Neural crest cell (in vitro differentiated cells): ENCODE measurements at regions not wholly inside any gene's neighbourhood (a gene's known extent, or its start where the extent isn't known, plus 50 kb on each side); places are given as distances from the start of the nearest gene placed in this dataset.
"Not testable (repeated sequence)": the region's sequence is repeated elsewhere in the genome, so short reads cannot be mapped to it uniquely, and the experiment has no call there.

Experiments
- DNase-seq: peaks from one replicate; pipeline ENCODE4 v3.0.0; 2021; ENCODE audit warnings: low read depth, mixed read lengths, low spot score
- H3K27ac Mint-ChIP-seq: one replicate; pipeline ENCODE4 v1.8.0; 2021; ENCODE audit warnings: mild to moderate bottlenecking, mixed read lengths; ENCODE audit not compliant: unreplicated experiment
- H3K27me3 Mint-ChIP-seq: 2 replicates; pipeline ENCODE4 v1.8.0; 2021; ENCODE audit warnings: low read depth, mild to moderate bottlenecking, mixed read lengths
- H3K36me3 Mint-ChIP-seq: 2 replicates; pipeline ENCODE4 v1.8.0; 2021; ENCODE audit warnings: low read depth, mild to moderate bottlenecking, mixed read lengths
- H3K4me1 Mint-ChIP-seq: 2 replicates; pipeline ENCODE4 v1.8.0; 2021; ENCODE audit warnings: mixed read lengths
- H3K4me3 Mint-ChIP-seq: one replicate; pipeline ENCODE4 v1.8.0; 2021; ENCODE audit warnings: mild to moderate bottlenecking, mixed read lengths
- H3K9me3 Mint-ChIP-seq: 2 replicates; pipeline ENCODE4 v1.8.0; 2021; ENCODE audit warnings: mixed read lengths
- CTCF ChIP-seq: fragments of 200-600 bp; sonication (generic); conservative IDR thresholded peaks from 2 replicates; pipeline ENCODE4 v1.5.0; 2021; ENCODE audit warnings: antibody characterized with exemption, mild to moderate bottlenecking

GRCh38 chr12:73973486-73973885 lies 564.1 kb upstream of the ATXN7L3B start:
- H3K27me3 Mint-ChIP-seq, result no peaks in the 10 kb centered on the region
- H3K4me1 Mint-ChIP-seq, result peaks cover 13% of the 10 kb centered on the region
- H3K9me3 Mint-ChIP-seq, result peaks cover 7% of the 10 kb centered on the region
- H3K36me3 Mint-ChIP-seq, result no peaks in the 10 kb centered on the region
- no peak overlapping the region for H3K27ac Mint-ChIP-seq
- no peak for DNase-seq
- no peak for TF ChIP-seq CTCF
- no peak overlapping the region for H3K4me3 Mint-ChIP-seq

GRCh38 chr12:73984552-73984951 lies 553.1 kb upstream of the ATXN7L3B start:
- no peaks in the 10 kb centered on the region for H3K9me3 Mint-ChIP-seq
- no peak overlapping the region for H3K27ac Mint-ChIP-seq
- H3K4me3 Mint-ChIP-seq, result no peak overlapping the region
- no peak for TF ChIP-seq CTCF
- H3K4me1 Mint-ChIP-seq, result no peaks in the 10 kb centered on the region
- H3K27me3 Mint-ChIP-seq, result no peaks in the 10 kb centered on the region
- peaks cover 3% of the 10 kb centered on the region for H3K36me3 Mint-ChIP-seq
- DNase-seq, result no peak

GRCh38 chr12:73991138-73991537 lies 546.5 kb upstream of the ATXN7L3B start:
- H3K27ac Mint-ChIP-seq, result no peak overlapping the region
- no peaks in the 10 kb centered on the region for H3K27me3 Mint-ChIP-seq

GRCh38 chr12:73998894-73999293 lies 538.7 kb upstream of the ATXN7L3B start:
- no peak for DNase-seq
- no peaks in the 10 kb centered on the region for H3K27me3 Mint-ChIP-seq
- no peaks in the 10 kb centered on the region for H3K36me3 Mint-ChIP-seq
- no peak for TF ChIP-seq CTCF
- no peak overlapping the region for H3K27ac Mint-ChIP-seq
- no peak overlapping the region for H3K4me3 Mint-ChIP-seq
- no peaks in the 10 kb centered on the region for H3K4me1 Mint-ChIP-seq
- no peaks in the 10 kb centered on the region for H3K9me3 Mint-ChIP-seq

More at GRCh38 chr12:73991138-73991537, 546.5 kb upstream of the ATXN7L3B start:
- no peak overlapping the region for H3K4me3 Mint-ChIP-seq
- no peak for DNase-seq
- no peaks in the 10 kb centered on the region for H3K36me3 Mint-ChIP-seq
- H3K9me3 Mint-ChIP-seq, result no peaks in the 10 kb centered on the region
- H3K4me1 Mint-ChIP-seq, result no peaks in the 10 kb centered on the region
- TF ChIP-seq CTCF, result no peak

- Mint-ChIP-seq H3K27ac (no peak overlapping the region), H3K27me3 (no peaks in the 10 kb centered on the region), H3K4me1 (peaks cover 9% of the 10 kb centered on the region), H3K4me3 (no peak overlapping the region), H3K9me3 (no peaks in the 10 kb centered on the region), H3K36me3 (no peaks in the 10 kb centered on the region)
- no peak for TF ChIP-seq CTCF
- DNase-seq, result no peak
These were observed 522.5 kb upstream of the ATXN7L3B start for GRCh38 chr12:74015118-74015517.

GRCh38 chr12:74016324-74016723 lies 521.3 kb upstream of the ATXN7L3B start:
- H3K36me3 Mint-ChIP-seq, H3K4me3 Mint-ChIP-seq, DNase-seq, H3K9me3 Mint-ChIP-seq, H3K27me3 Mint-ChIP-seq, H3K27ac Mint-ChIP-seq, H3K4me1 Mint-ChIP-seq: not testable (repeated sequence)
